Tibial nerve (tissue), 4 donors: ENCODE measurements at regions not wholly inside any gene's neighbourhood (a gene's known extent, or its start where the extent isn't known, plus 50 kb on each side); places are given as distances from the start of the nearest gene placed in this dataset.

Experiments used
- CTCF ChIP-seq, 5 experiments: fragments of 200-600 bp in 3 of 5; fragments of 450-650 bp in 2 of 5; sonication (generic) in 3 of 5; IDR thresholded peaks; one replicate each; pipeline ENCODE4 v1.5.1; 2016 to 2019; ENCODE audit warnings: antibody characterized with exemption in 5 of 5, mild to moderate bottlenecking in 3 of 5, moderate library complexity in 2 of 5
- EP300 ChIP-seq, 2 donors: sonication (generic); formaldehyde crosslinking; IDR thresholded peaks; one replicate each; pipeline ENCODE4 v1.6.1; 2017; ENCODE audit warnings: antibody characterized with exemption in 2 of 2, mild to moderate bottlenecking in 1 of 2
- POLR2A ChIP-seq, 2 donors: fragments of 450-650 bp; IDR thresholded peaks; one replicate each; pipeline ENCODE4 v1.6.1; 2017; ENCODE audit warnings: antibody characterized with exemption in 2 of 2, mild to moderate bottlenecking in 2 of 2, moderate library complexity in 2 of 2

DNA sequence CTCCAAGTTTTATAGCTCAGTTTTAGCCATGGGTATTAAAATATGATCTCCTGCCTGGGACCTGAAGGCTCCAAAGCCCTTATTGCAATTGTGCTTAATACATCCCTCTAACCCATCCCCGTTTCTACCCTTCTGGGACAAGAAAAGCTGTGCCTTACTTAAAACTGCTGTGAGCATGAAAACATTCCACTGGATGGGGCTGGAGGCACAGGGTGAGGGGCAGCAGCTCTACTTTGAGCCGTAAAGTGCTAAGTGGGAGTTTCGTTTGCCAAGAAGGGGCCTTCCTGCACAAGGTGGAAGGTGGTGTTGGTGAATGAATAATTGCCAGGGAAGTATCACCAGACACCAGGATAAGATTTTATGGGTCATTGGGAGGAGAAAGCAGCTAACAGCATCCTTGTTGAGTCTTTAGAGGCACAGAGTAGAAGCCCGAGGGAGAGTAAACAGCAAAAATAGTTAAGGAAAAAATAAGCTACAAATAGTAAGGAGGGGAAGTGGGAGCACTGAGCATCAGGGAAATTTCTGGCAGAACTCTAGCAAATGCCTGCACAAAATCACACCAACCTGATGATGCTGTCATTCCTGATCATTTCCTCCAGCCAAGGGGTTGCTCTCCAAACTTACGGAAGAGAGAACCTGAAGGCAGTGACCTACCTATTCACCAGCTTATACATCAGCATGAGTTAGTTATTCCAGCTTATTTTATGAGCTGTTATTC is 218.4 kb downstream of the MREG start:
- no peak for TF ChIP-seq CTCF (IDR thresholded peaks at IDR 0.05)
- TF ChIP-seq EP300 (IDR thresholded peaks at IDR 0.05): no peak
- TF ChIP-seq POLR2A (IDR thresholded peaks at IDR 0.05): no peak
